ENCODE measurements at regions not wholly inside any gene's neighbourhood (a gene's known extent, or its start where the extent isn't known, plus 50 kb on each side); places are given as distances from the start of the nearest gene placed in this dataset.
"Not testable (repeated sequence)": the region's sequence is repeated elsewhere in the genome, so short reads cannot be mapped to it uniquely, and the experiment has no call there.

DNA sequence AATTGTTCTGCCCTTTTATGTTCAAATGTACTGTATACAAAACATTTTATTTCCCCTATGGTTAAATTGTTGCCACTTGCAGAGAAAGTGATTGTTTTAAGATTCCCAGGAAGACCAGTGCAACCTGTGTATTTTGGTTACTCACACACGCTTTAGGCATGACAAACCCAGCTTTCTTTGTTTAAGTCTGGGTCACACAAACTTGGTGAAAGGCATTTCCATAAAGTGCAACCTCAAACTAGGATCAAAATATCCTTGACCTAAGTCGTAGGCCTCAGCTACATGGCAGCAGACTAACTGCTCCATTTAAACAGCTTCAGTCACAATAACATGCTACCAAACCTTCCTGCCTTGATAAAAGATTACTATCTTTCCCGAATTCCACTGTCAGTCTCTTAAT is 639.0 kb upstream of the PRR20A start:
- Histone ChIP-seq H3K27ac (ENCODE audit: low read depth, low read length) (no peak overlapping the region), H3K9me3 (ENCODE audit: low read depth, low read length) (peaks cover 4% of the 10 kb centered on the region), H3K4me3 (ENCODE audit: insufficient read depth, low read length) (no peak overlapping the region), H3K27me3 (ENCODE audit: insufficient read depth, low read length) (no peaks in the 10 kb centered on the region), H2AFZ (ENCODE audit: low read length) (no peak overlapping the region), H3K36me3 (ENCODE audit: insufficient read depth, low read length) (no peaks in the 10 kb centered on the region), H3K79me2 (ENCODE audit: insufficient read depth, low read length) (no peaks in the 10 kb centered on the region), H3K4me1 (ENCODE audit: insufficient read depth, low read length) (no peaks in the 10 kb centered on the region), H4K20me1 (ENCODE audit: insufficient read depth, low read length) (no peaks in the 10 kb centered on the region), H3K4me2 (ENCODE audit: insufficient read depth, low read length) (no peak overlapping the region)
- TF ChIP-seq, protein P1, sequence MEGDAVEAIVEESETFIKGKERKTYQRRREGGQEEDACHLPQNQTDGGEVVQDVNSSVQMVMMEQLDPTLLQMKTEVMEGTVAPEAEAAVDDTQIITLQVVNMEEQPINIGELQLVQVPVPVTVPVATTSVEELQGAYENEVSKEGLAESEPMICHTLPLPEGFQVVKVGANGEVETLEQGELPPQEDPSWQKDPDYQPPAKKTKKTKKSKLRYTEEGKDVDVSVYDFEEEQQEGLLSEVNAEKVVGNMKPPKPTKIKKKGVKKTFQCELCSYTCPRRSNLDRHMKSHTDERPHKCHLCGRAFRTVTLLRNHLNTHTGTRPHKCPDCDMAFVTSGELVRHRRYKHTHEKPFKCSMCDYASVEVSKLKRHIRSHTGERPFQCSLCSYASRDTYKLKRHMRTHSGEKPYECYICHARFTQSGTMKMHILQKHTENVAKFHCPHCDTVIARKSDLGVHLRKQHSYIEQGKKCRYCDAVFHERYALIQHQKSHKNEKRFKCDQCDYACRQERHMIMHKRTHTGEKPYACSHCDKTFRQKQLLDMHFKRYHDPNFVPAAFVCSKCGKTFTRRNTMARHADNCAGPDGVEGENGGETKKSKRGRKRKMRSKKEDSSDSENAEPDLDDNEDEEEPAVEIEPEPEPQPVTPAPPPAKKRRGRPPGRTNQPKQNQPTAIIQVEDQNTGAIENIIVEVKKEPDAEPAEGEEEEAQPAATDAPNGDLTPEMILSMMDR (IDR thresholded peaks at IDR 0.05; ENCODE audit: extremely low read depth, low read depth, low read length): no peak
- DNase-seq (ENCODE audit: insufficient read length, low spot score, missing footprints): no peak

DNA sequence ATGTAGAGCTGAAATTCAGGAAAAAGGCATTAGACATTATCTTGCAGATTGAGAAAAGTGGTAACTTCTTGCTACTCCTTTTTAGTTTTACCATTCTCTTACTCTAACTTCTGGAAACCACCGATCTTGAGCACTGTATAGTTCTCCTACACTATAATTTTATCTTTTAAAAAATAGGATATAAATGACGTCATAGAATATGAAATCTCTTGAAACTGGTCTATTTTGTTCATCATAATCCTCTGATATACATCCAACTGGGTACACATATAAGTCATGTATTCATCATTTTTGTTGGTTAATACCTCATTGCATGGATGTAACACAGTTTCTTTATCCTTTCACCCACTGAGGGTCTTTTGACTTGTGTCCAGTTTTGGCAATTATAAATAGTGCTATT is 629.9 kb upstream of the PRR20A start:
- H2AFZ ChIP-seq (ENCODE audit: low read length): no peak overlapping the region
- DNase-seq (ENCODE audit: insufficient read length, low spot score, missing footprints): no peak
- H3K27me3 ChIP-seq (ENCODE audit: insufficient read depth, low read length): no peaks in the 10 kb centered on the region
- H3K9me3 ChIP-seq (ENCODE audit: low read depth, low read length): no peaks in the 10 kb centered on the region
- TF ChIP-seq, protein P1 (IDR thresholded peaks at IDR 0.05; ENCODE audit: extremely low read depth, low read depth, low read length): no peak
- no peak overlapping the region for H3K4me3 ChIP-seq (ENCODE audit: insufficient read depth, low read length)
- no peaks in the 10 kb centered on the region for H3K4me1 ChIP-seq (ENCODE audit: insufficient read depth, low read length)
- H3K79me2 ChIP-seq (ENCODE audit: insufficient read depth, low read length): no peaks in the 10 kb centered on the region
- H4K20me1 ChIP-seq (ENCODE audit: insufficient read depth, low read length): no peaks in the 10 kb centered on the region
- H3K36me3 ChIP-seq (ENCODE audit: insufficient read depth, low read length): no peaks in the 10 kb centered on the region
- no peak overlapping the region for H3K27ac ChIP-seq (ENCODE audit: low read depth, low read length)
- no peak overlapping the region for H3K4me2 ChIP-seq (ENCODE audit: insufficient read depth, low read length)

DNA sequence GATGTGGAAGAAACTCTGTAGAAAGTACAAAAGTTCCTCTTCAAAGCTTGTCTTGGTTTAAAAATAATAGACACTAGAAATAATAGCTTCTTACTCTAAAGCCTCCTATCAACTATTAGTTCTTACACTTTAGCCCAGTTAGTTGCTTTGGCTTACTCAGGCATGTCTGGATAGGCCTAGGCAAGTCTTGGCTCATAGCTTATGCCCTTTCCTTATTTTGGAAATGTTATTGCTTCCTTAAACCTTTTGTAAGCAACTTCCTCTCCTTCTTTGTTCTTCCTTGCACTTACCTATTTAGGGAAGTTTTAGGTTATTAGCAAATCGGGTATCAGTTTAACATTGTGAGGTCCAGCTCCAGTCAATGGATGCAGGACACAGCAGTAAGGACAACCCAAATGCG is 628.4 kb upstream of the PRR20A start:
- not testable (repeated sequence) for H3K4me2 ChIP-seq (ENCODE audit: insufficient read depth, low read length); H3K27me3 ChIP-seq (ENCODE audit: insufficient read depth, low read length); H3K79me2 ChIP-seq (ENCODE audit: insufficient read depth, low read length); H3K36me3 ChIP-seq (ENCODE audit: insufficient read depth, low read length); DNase-seq (ENCODE audit: insufficient read length, low spot score, missing footprints); H2AFZ ChIP-seq (ENCODE audit: low read length); H3K4me1 ChIP-seq (ENCODE audit: insufficient read depth, low read length); H3K9me3 ChIP-seq (ENCODE audit: low read depth, low read length); H3K4me3 ChIP-seq (ENCODE audit: insufficient read depth, low read length); H4K20me1 ChIP-seq (ENCODE audit: insufficient read depth, low read length); H3K27ac ChIP-seq (ENCODE audit: low read depth, low read length)

DNA sequence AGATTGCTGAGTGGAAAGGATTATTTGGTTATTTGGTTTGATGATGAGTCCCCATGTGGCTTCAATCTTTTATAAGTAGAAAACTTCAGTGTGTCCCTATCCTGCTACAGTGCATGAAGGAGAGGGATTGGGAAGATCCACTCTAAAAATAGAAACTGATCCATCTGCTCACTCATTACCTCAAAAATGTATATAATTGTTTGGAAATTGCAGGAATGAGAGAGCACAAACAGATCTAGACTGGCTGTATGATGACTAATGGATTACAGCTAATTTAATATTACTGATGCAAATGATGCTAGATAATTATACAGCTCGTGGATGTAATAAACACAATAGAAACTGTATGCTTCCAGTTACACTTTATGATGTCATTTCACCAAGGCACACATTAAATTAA is 625.3 kb upstream of the PRR20A start:
- TF ChIP-seq, protein P1 (IDR thresholded peaks at IDR 0.05; ENCODE audit: extremely low read depth, low read depth, low read length): no peak
- Histone ChIP-seq H3K4me3 (ENCODE audit: insufficient read depth, low read length) (no peak overlapping the region), H3K27ac (ENCODE audit: low read depth, low read length) (no peak overlapping the region), H3K9me3 (ENCODE audit: low read depth, low read length) (no peaks in the 10 kb centered on the region), H3K79me2 (ENCODE audit: insufficient read depth, low read length) (no peaks in the 10 kb centered on the region), H3K27me3 (ENCODE audit: insufficient read depth, low read length) (no peaks in the 10 kb centered on the region), H3K4me1 (ENCODE audit: insufficient read depth, low read length) (no peaks in the 10 kb centered on the region), H3K4me2 (ENCODE audit: insufficient read depth, low read length) (no peak overlapping the region), H3K36me3 (ENCODE audit: insufficient read depth, low read length) (no peaks in the 10 kb centered on the region), H4K20me1 (ENCODE audit: insufficient read depth, low read length) (no peaks in the 10 kb centered on the region), H2AFZ (ENCODE audit: low read length) (no peak overlapping the region)
- no peak for DNase-seq (ENCODE audit: insufficient read length, low spot score, missing footprints)

All from osteoblast (primary cell).